Colonic mucosa (tissue), 4 donors: ENCODE measurements at regions not wholly inside any gene's neighbourhood (a gene's known extent, or its start where the extent isn't known, plus 50 kb on each side); places are given as distances from the start of the nearest gene placed in this dataset.

Source experiments
- DNase-seq: peaks from one replicate; pipeline ENCODE4 v3.0.0-alpha.2; 2020
- H3K27ac ChIP-seq: fragments of 200-600 bp; one replicate; pipeline ENCODE4 v1.8.0; 2021
- H3K27me3 ChIP-seq: fragments of 200-600 bp; one replicate; pipeline ENCODE4 v1.8.0; 2021
- H3K36me3 ChIP-seq: fragments of 200-600 bp; one replicate; pipeline ENCODE4 v1.8.0; 2021
- H3K4me1 ChIP-seq: fragments of 200-600 bp; one replicate; pipeline ENCODE4 v1.8.0; 2021; ENCODE audit warnings: mild to moderate bottlenecking
- H3K4me3 ChIP-seq: fragments of 200-600 bp; one replicate; pipeline ENCODE4 v1.8.0; 2021
- H3K9ac ChIP-seq, 2 donors: one replicate each; pipeline ENCODE4 v1.7.0; 2013; ENCODE audit warnings: control low read depth in 2 of 2, low read depth in 2 of 2, low read length in 2 of 2
- H3K9me3 ChIP-seq: fragments of 200-600 bp; one replicate; pipeline ENCODE4 v1.8.0; 2021
- CTCF ChIP-seq: fragments of 200-600 bp; IDR thresholded peaks from one replicate; pipeline ENCODE4 v1.8.0; 2022; ENCODE audit warnings: antibody characterized with exemption, mild to moderate bottlenecking
- intact Hi-C: fragments of 100-400 bp; cut with DNase I; formaldehyde crosslinking; loops from one replicate; pipeline ENCODE4 v1.14.1; 2022
- donor health status: healthy.
- donor health status: DM: no; HTN: no; CAD: no.
- donor health status: DM: no; HTN: no; CAD: no.

- no peak for TF ChIP-seq CTCF
- Histone ChIP-seq H3K27me3 (no peaks in the 10 kb centered on the region), H3K36me3 (no peaks in the 10 kb centered on the region), H3K9ac (no peak overlapping the region), H3K9me3 (no peaks in the 10 kb centered on the region), H3K4me3 (no peak overlapping the region), H3K4me1 (no peaks in the 10 kb centered on the region), H3K27ac (no peak overlapping the region)
- intact Hi-C loops: no loop called here
- DNase-seq: no peak
These were observed 80.2 kb downstream of the KCNA5 start for GRCh38 chr12:5123921-5124320.

GRCh38 chr12:5124401-5124800 is 80.7 kb downstream of the KCNA5 start:
- intact Hi-C loops: no loop called here
- TF ChIP-seq CTCF: no peak
- no peak for DNase-seq

GRCh38 chr12:5134861-5135525 is 91.3 kb downstream of the KCNA5 start:
- Histone ChIP-seq H3K36me3 (no peaks in the 10 kb centered on the region), H3K9ac (no peak overlapping the region), H3K4me1 (no peaks in the 10 kb centered on the region), H3K27ac (no peak overlapping the region), H3K9me3 (no peaks in the 10 kb centered on the region), H3K27me3 (no peaks in the 10 kb centered on the region), H3K4me3 (no peak overlapping the region)
- intact Hi-C loops: no loop called here
- DNase-seq: no peak
- no peak for TF ChIP-seq CTCF

More at GRCh38 chr12:5124401-5124800, 80.7 kb downstream of the KCNA5 start:
- no peak overlapping the region for H3K27ac ChIP-seq
- H3K27me3 ChIP-seq: no peaks in the 10 kb centered on the region
- H3K4me1 ChIP-seq: no peaks in the 10 kb centered on the region
- H3K36me3 ChIP-seq: no peaks in the 10 kb centered on the region
- H3K4me3 ChIP-seq: no peak overlapping the region
- no peak overlapping the region for H3K9ac ChIP-seq
- no peaks in the 10 kb centered on the region for H3K9me3 ChIP-seq

- no peak for TF ChIP-seq CTCF
- Histone ChIP-seq H3K27me3 (no peaks in the 10 kb centered on the region), H3K36me3 (no peaks in the 10 kb centered on the region), H3K9ac (no peak overlapping the region), H3K27ac (no peak overlapping the region), H3K9me3 (no peaks in the 10 kb centered on the region), H3K4me3 (no peak overlapping the region), H3K4me1 (no peaks in the 10 kb centered on the region)
- no peak for DNase-seq
- intact Hi-C loops: no loop called here
These were observed 94.6 kb downstream of the KCNA5 start for GRCh38 chr12:5138256-5138655.

- no peak for DNase-seq
- no peaks in the 10 kb centered on the region for H3K9me3 ChIP-seq
- H3K4me3 ChIP-seq: no peak overlapping the region
- intact Hi-C loops: no loop called here
- H3K27ac ChIP-seq: no peak overlapping the region
- H3K36me3 ChIP-seq: no peaks in the 10 kb centered on the region
- H3K4me1 ChIP-seq: no peaks in the 10 kb centered on the region
- no peak for TF ChIP-seq CTCF
- H3K9ac ChIP-seq: no peak overlapping the region
- no peaks in the 10 kb centered on the region for H3K27me3 ChIP-seq
These were observed 95.2 kb downstream of the KCNA5 start for GRCh38 chr12:5138845-5139244.
